AG04450 (cell line): ENCODE measurements at regions not wholly inside any gene's neighbourhood (a gene's known extent, or its start where the extent isn't known, plus 50 kb on each side); places are given as distances from the start of the nearest gene placed in this dataset.

ENCODE experiments used
- CTCF ChIA-PET: fragments of 300-600, 350-600 bp; formaldehyde crosslinking; extraction: SDS; loops from one replicate; lab custom pipeline; 2022; ENCODE audit warnings: antibody characterized with exemption, inconsistent platforms; lab: Charles Lee
- POLR2A ChIA-PET: fragments of 350-600 bp; formaldehyde crosslinking; extraction: SDS; loops from one replicate; lab custom pipeline; 2021; ENCODE audit warnings: antibody characterized with exemption, inconsistent platforms; lab: Yijun Ruan, JAX
- DNase-seq: peaks from one replicate; pipeline ENCODE4 v3.0.0-alpha.2; 2011; ENCODE audit warnings: low read depth, low spot score
- H3K27ac ChIP-seq: one replicate; pipeline ENCODE4 v1.5.1; 2012; ENCODE audit warnings: low read depth, low read length, control low read depth
- H3K27me3 ChIP-seq: one replicate; pipeline ENCODE4 v1.6.0; 2012; ENCODE audit warnings: low read length; ENCODE audit not compliant: control insufficient read depth, insufficient read depth
- H3K4me3 ChIP-seq: 2 replicates; pipeline ENCODE4 v1.5.1; 2011; ENCODE audit warnings: mild to moderate bottlenecking, low read depth, low read length, control low read depth
- H3K9me3 ChIP-seq: 2 replicates; pipeline ENCODE4 v1.5.1; 2012; ENCODE audit warnings: low read length; ENCODE audit not compliant: control insufficient read depth, insufficient read depth
- TF ChIP-seq, protein P1 (sequence below): IDR thresholded peaks from 2 replicates; pipeline ENCODE4 v1.5.1; 2011; ENCODE audit warnings: low read depth, low read length, control low read depth, inconsistent platforms

GRCh38 chr19:30780456-30780855 is 408.3 kb downstream of the ZNF536 start:
- H3K27me3 ChIP-seq: no peaks in the 10 kb centered on the region
- no peak for DNase-seq
- ChIA-PET CTCF (no interaction called here), POLR2A (no interaction called here)
- no peak overlapping the region for H3K4me3 ChIP-seq
- no peak overlapping the region for H3K27ac ChIP-seq
- TF ChIP-seq, protein P1, sequence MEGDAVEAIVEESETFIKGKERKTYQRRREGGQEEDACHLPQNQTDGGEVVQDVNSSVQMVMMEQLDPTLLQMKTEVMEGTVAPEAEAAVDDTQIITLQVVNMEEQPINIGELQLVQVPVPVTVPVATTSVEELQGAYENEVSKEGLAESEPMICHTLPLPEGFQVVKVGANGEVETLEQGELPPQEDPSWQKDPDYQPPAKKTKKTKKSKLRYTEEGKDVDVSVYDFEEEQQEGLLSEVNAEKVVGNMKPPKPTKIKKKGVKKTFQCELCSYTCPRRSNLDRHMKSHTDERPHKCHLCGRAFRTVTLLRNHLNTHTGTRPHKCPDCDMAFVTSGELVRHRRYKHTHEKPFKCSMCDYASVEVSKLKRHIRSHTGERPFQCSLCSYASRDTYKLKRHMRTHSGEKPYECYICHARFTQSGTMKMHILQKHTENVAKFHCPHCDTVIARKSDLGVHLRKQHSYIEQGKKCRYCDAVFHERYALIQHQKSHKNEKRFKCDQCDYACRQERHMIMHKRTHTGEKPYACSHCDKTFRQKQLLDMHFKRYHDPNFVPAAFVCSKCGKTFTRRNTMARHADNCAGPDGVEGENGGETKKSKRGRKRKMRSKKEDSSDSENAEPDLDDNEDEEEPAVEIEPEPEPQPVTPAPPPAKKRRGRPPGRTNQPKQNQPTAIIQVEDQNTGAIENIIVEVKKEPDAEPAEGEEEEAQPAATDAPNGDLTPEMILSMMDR: no peak
- H3K9me3 ChIP-seq: no peaks in the 10 kb centered on the region; the same call in 1 of the 2 replicates

DNA sequence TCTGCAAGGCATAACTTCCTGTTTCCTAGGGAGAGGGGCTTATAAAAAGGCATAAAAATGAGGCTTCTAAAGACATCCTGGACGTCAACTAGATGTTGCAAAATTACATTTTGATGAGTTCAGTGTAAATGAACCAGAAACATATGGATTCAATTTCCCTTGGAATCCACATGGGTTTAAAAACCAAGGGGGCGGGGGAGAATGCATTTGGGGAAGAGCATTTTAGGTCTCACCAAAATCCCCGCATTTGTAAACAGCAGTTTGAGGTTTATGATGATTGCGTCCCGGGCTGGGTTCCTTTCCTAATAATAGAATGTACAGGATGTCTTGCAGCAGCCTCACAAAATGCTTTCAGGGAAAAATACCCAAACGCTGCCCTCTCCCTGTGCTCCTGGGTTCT is 407.8 kb downstream of the ZNF536 start:
- Histone ChIP-seq H3K27ac (no peak overlapping the region), H3K9me3 (no peaks in the 10 kb centered on the region; the same call in 1 of the 2 replicates), H3K27me3 (no peaks in the 10 kb centered on the region), H3K4me3 (no peak overlapping the region)
- POLR2A ChIA-PET: no interaction called here
- DNase-seq: no peak
- CTCF ChIA-PET: no interaction called here
- TF ChIP-seq, protein P1: no peak

DNA sequence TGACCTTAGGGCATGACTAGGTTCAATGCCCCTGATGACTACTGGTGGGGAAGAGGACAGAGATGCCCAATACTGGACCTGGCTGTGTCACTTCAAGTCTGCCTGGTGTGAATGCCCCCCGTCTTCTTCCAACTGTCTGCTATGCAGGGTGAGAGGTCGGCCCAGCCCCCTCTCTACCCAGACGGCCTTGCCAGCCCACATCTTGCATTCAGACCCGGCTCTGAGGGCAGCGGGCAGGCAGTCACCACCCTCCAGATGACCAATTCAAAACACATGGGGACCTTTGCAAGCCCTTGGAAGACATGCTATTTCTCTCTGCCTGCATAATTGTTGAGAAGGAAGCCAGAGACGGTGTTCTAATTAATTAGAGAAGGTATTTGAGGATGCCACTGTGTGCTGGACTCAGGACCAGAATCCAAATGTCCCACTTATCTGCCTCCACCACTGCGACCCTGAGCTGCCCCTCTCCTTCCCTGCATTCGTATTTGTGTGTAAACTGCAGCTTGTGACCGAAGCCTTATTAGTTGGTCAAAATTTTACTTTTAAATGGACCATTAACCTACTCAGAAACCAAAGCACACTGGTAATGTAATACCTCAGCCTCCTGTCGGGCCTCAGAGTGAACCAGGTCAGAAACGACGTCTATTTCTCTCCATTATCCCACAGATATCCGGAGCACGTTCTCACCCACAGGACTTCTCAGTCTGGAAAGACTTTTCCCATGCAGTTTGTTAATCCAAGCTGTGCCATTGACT is 407.0 kb downstream of the ZNF536 start:
- Histone ChIP-seq H3K27ac (no peak overlapping the region), H3K4me3 (no peak overlapping the region), H3K27me3 (no peaks in the 10 kb centered on the region), H3K9me3 (no peaks in the 10 kb centered on the region; the same call in 1 of the 2 replicates)
- POLR2A ChIA-PET: no interaction called here
- CTCF ChIA-PET: no interaction called here
- DNase-seq: no peak
- TF ChIP-seq, protein P1: no peak

- ChIA-PET CTCF (interaction anchor here (1.3 kb wide), 1 partner anchor 1446 kb away, joined by 4 read pairs; no protein-coding TSS in a partner anchor), POLR2A (no interaction called here)
- no peak overlapping the region for H3K4me3 ChIP-seq
- H3K27me3 ChIP-seq: no peaks in the 10 kb centered on the region
- TF ChIP-seq, protein P1: no peak
- no peak for DNase-seq
- H3K9me3 ChIP-seq: no peaks in the 10 kb centered on the region
- no peak overlapping the region for H3K27ac ChIP-seq
These were observed 405.9 kb downstream of the ZNF536 start for GRCh38 chr19:30778061-30778460.

GRCh38 chr19:30775956-30776355 is 403.8 kb downstream of the ZNF536 start:
- H3K9me3 ChIP-seq: no peaks in the 10 kb centered on the region
- TF ChIP-seq, protein P1: no peak
- POLR2A ChIA-PET: no interaction called here
- CTCF ChIA-PET: interaction anchor here (1.2 kb wide), 1 partner anchor 93 kb away, joined by 3 read pairs; no protein-coding TSS in a partner anchor
- no peak overlapping the region for H3K4me3 ChIP-seq
- no peak for DNase-seq
- no peaks in the 10 kb centered on the region for H3K27me3 ChIP-seq
- H3K27ac ChIP-seq: no peak overlapping the region
